Upper lobe of right lung (tissue), 1 donor: ENCODE measurements at regions not wholly inside any gene's neighbourhood (a gene's known extent, or its start where the extent isn't known, plus 50 kb on each side); places are given as distances from the start of the nearest gene placed in this dataset.

Experiments used
- ATAC-seq: fragments of 200-7000 bp; cut with Tn5 transposase; one replicate; pipeline ENCODE4 v1.9.1; 2020; ENCODE audit warnings: mild to moderate bottlenecking, moderate library complexity
- DNase-seq: peaks from one replicate; pipeline ENCODE4 v3.0.0-alpha.2; 2020
- H3K27ac ChIP-seq: fragments of 200-600 bp; one replicate; pipeline ENCODE4 v1.8.0; 2022
- H3K27me3 ChIP-seq: fragments of 200-600 bp; one replicate; pipeline ENCODE4 v1.8.0; 2022; ENCODE audit warnings: mild to moderate bottlenecking
- H3K36me3 ChIP-seq: fragments of 200-600 bp; one replicate; pipeline ENCODE4 v1.8.0; 2022
- H3K4me1 ChIP-seq: fragments of 200-600 bp; one replicate; pipeline ENCODE4 v1.8.0; 2022
- H3K4me3 ChIP-seq: fragments of 200-600 bp; one replicate; pipeline ENCODE4 v1.8.0; 2022; ENCODE audit warnings: mild to moderate bottlenecking
- H3K9me3 ChIP-seq: fragments of 200-600 bp; one replicate; pipeline ENCODE4 v1.8.0; 2022
- intact Hi-C: fragments of 100-400 bp; cut with DNase I; formaldehyde crosslinking; loops from one replicate; pipeline ENCODE4 v1.11.0; 2022
- TF ChIP-seq, protein P1 (sequence below): fragments of 200-600 bp; IDR thresholded peaks from one replicate; pipeline ENCODE4 v1.8.0; 2022; ENCODE audit warnings: antibody characterized with exemption
- donor health status: DM: no; HTN: yes; CAD: no; lungs with severe emphysema.

DNA sequence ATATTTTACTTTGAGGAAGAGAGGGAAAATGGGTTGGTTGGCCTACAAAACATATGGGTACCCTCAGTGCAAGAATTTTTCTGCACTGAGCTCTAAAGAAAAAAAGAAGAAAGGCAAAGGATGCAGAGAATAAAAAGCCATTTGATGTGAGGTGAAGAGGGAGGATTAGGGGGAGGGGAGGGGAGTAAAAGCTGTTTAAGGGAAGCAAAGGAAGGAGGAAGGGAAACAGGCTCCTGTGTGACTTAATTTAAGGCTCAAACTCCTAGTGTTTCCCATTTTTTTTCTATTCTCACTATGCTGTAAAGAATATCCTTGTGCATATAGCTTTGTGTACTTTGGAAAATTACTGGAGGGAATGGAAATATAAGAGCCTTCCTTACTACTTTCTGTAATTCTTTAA, 78.7 kb downstream of the NKX2-1 start:
- ATAC-seq (no peak), DNase-seq (no peak)
- Histone ChIP-seq H3K36me3 (no peaks in the 10 kb centered on the region), H3K4me1 (no peaks in the 10 kb centered on the region), H3K4me3 (no peak overlapping the region), H3K27me3 (no peaks in the 10 kb centered on the region), H3K27ac (no peak overlapping the region), H3K9me3 (no peaks in the 10 kb centered on the region)
- TF ChIP-seq, protein P1, sequence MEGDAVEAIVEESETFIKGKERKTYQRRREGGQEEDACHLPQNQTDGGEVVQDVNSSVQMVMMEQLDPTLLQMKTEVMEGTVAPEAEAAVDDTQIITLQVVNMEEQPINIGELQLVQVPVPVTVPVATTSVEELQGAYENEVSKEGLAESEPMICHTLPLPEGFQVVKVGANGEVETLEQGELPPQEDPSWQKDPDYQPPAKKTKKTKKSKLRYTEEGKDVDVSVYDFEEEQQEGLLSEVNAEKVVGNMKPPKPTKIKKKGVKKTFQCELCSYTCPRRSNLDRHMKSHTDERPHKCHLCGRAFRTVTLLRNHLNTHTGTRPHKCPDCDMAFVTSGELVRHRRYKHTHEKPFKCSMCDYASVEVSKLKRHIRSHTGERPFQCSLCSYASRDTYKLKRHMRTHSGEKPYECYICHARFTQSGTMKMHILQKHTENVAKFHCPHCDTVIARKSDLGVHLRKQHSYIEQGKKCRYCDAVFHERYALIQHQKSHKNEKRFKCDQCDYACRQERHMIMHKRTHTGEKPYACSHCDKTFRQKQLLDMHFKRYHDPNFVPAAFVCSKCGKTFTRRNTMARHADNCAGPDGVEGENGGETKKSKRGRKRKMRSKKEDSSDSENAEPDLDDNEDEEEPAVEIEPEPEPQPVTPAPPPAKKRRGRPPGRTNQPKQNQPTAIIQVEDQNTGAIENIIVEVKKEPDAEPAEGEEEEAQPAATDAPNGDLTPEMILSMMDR = no peak
- intact Hi-C loops = no loop called here

- DNase-seq (no peak), ATAC-seq (no peak)
- Histone ChIP-seq H3K4me3 (no peak overlapping the region), H3K36me3 (no peaks in the 10 kb centered on the region), H3K27ac (no peak overlapping the region), H3K9me3 (no peaks in the 10 kb centered on the region), H3K27me3 (no peaks in the 10 kb centered on the region), H3K4me1 (no peaks in the 10 kb centered on the region)
- TF ChIP-seq, protein P1 = no peak
- intact Hi-C loops = no loop called here
Measured at GRCh38 chr14:36439766-36440165, 80.3 kb downstream of the NKX2-1 start.

- no peaks in the 10 kb centered on the region for H3K9me3 ChIP-seq
- no peaks in the 10 kb centered on the region for H3K27me3 ChIP-seq
- H3K4me1 ChIP-seq = no peaks in the 10 kb centered on the region
- no peak overlapping the region for H3K4me3 ChIP-seq
- intact Hi-C loops = no loop called here
- TF ChIP-seq, protein P1 = no peak
- H3K36me3 ChIP-seq = no peaks in the 10 kb centered on the region
- DNase-seq (no peak), ATAC-seq (no peak)
- H3K27ac ChIP-seq = no peak overlapping the region
Measured at GRCh38 chr14:36438883-36439282, 81.1 kb downstream of the NKX2-1 start.

DNA sequence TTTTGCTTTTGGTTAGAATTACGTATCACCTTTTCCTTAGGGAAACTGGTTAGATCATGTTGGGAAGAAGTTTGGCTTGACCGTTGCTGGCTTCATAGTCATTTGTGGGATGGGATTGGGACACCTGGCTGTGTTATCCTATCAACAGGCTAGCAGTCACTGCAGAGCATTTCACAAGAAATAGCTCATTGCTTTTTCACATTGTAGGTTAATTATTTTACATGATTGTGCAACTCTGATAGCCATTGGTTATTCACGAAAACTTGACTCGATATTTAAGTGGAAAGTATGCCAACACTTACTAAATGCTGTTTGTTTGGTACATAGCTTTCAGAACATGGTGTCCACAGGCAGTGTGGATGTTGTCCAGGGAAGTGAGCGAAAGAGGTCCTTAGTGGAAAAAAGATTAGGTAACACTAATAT, 89.4 kb downstream of the NKX2-1 start:
- intact Hi-C loops = no loop called here
- no peak overlapping the region for H3K4me3 ChIP-seq
- no peaks in the 10 kb centered on the region for H3K36me3 ChIP-seq
- no peaks in the 10 kb centered on the region for H3K27me3 ChIP-seq
- TF ChIP-seq, protein P1 = no peak
- peak overlapping the region; percentile 77 for H3K27ac ChIP-seq
- no peaks in the 10 kb centered on the region for H3K4me1 ChIP-seq
- H3K9me3 ChIP-seq = no peaks in the 10 kb centered on the region
- ATAC-seq = peak; percentile 94
- no peak for DNase-seq

GRCh38 chr14:36430169-36430568, 89.9 kb downstream of the NKX2-1 start:
- Histone ChIP-seq H3K4me3 (no peak overlapping the region), H3K27me3 (no peaks in the 10 kb centered on the region), H3K4me1 (no peaks in the 10 kb centered on the region), H3K9me3 (no peaks in the 10 kb centered on the region), H3K27ac (peak overlapping the region; percentile 58), H3K36me3 (no peaks in the 10 kb centered on the region)
- TF ChIP-seq, protein P1 = no peak
- ATAC-seq = no peak
- intact Hi-C loops = no loop called here
- DNase-seq = no peak

GRCh38 chr14:36429692-36430091, 90.3 kb downstream of the NKX2-1 start:
- Histone ChIP-seq H3K9me3 (no peaks in the 10 kb centered on the region), H3K27me3 (no peaks in the 10 kb centered on the region), H3K4me1 (no peaks in the 10 kb centered on the region), H3K4me3 (no peak overlapping the region), H3K36me3 (no peaks in the 10 kb centered on the region), H3K27ac (peak overlapping the region; percentile 58)
- no peak for ATAC-seq
- TF ChIP-seq, protein P1 = no peak
- no peak for DNase-seq
- intact Hi-C loops = no loop called here
